ENCODE measurements at regions not wholly inside any gene's neighbourhood (a gene's known extent, or its start where the extent isn't known, plus 50 kb on each side); places are given as distances from the start of the nearest gene placed in this dataset.

GRCh38 chr6:41460742-41461336, 85.3 kb upstream of the FOXP4 start:
- TF ChIP-seq CTCF (IDR thresholded peaks at IDR 0.05; ENCODE audit: low read depth, low read length) (no peak), EZH2phosphoT487 (IDR thresholded peaks at IDR 0.05; ENCODE audit: low read depth) (no peak)

All from OCI-LY3 (cell line).